ENCODE measurements at regions not wholly inside any gene's neighbourhood (a gene's known extent, or its start where the extent isn't known, plus 50 kb on each side); places are given as distances from the start of the nearest gene placed in this dataset.

- Histone ChIP-seq H3K36me3 (replicated peaks; ENCODE audit: insufficient read depth, low read length) (no peaks in the 10 kb centered on the region), H3K4me1 (ENCODE audit: low read length) (peaks cover 11% of the 10 kb centered on the region), H3K9ac (ENCODE audit: low read length) (no peak overlapping the region), H3K4me3 (ENCODE audit: low read length) (no peak overlapping the region), H4K20me1 (ENCODE audit: insufficient read depth, low read length) (no peaks in the 10 kb centered on the region), H3K9me3 (replicated peaks; ENCODE audit: insufficient read depth, low read length) (no peaks in the 10 kb centered on the region), H3K4me2 (ENCODE audit: low read depth, low read length) (no peak overlapping the region), H3K27me3 (replicated peaks; ENCODE audit: insufficient read depth, low read length) (no peaks in the 10 kb centered on the region), H3K27ac (ENCODE audit: low read length) (no peak overlapping the region), H3F3A (ENCODE audit: insufficient read depth, low read length) (no peaks in the 10 kb centered on the region), H3K79me2 (ENCODE audit: low read length) (no peaks in the 10 kb centered on the region), H2AFZ (ENCODE audit: low read length) (no peak overlapping the region), H3K9me2 (replicated peaks; ENCODE audit: insufficient read depth, low read length) (no peaks in the 10 kb centered on the region)
- no peak for DNase-seq
- TF ChIP-seq, protein P1, sequence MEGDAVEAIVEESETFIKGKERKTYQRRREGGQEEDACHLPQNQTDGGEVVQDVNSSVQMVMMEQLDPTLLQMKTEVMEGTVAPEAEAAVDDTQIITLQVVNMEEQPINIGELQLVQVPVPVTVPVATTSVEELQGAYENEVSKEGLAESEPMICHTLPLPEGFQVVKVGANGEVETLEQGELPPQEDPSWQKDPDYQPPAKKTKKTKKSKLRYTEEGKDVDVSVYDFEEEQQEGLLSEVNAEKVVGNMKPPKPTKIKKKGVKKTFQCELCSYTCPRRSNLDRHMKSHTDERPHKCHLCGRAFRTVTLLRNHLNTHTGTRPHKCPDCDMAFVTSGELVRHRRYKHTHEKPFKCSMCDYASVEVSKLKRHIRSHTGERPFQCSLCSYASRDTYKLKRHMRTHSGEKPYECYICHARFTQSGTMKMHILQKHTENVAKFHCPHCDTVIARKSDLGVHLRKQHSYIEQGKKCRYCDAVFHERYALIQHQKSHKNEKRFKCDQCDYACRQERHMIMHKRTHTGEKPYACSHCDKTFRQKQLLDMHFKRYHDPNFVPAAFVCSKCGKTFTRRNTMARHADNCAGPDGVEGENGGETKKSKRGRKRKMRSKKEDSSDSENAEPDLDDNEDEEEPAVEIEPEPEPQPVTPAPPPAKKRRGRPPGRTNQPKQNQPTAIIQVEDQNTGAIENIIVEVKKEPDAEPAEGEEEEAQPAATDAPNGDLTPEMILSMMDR (IDR thresholded peaks at IDR 0.05; ENCODE audit: low read length), result no peak
- TF ChIP-seq EZH2phosphoT487 (IDR thresholded peaks at IDR 0.05; ENCODE audit: low read length), result no peak
- no peak for TF ChIP-seq EZH2 (optimal IDR thresholded peaks at IDR 0.05; ENCODE audit: low read depth, low read length)
Measured at GRCh38 chr16:64312292-64312691, 809.6 kb downstream of the CDH11 start.

GRCh38 chr16:64311241-64311640 lies 810.6 kb downstream of the CDH11 start:
- TF ChIP-seq EZH2 (optimal IDR thresholded peaks at IDR 0.05; ENCODE audit: low read depth, low read length), result no peak
- TF ChIP-seq, protein P1 (IDR thresholded peaks at IDR 0.05; ENCODE audit: low read length), result no peak
- no peak for TF ChIP-seq EZH2phosphoT487 (IDR thresholded peaks at IDR 0.05; ENCODE audit: low read length)
- Histone ChIP-seq H3K4me2 (ENCODE audit: low read depth, low read length) (no peak overlapping the region), H4K20me1 (ENCODE audit: insufficient read depth, low read length) (no peaks in the 10 kb centered on the region), H3F3A (ENCODE audit: insufficient read depth, low read length) (no peaks in the 10 kb centered on the region), H3K27ac (ENCODE audit: low read length) (no peak overlapping the region), H3K36me3 (replicated peaks; ENCODE audit: insufficient read depth, low read length) (no peaks in the 10 kb centered on the region), H3K4me1 (ENCODE audit: low read length) (peaks cover 11% of the 10 kb centered on the region), H3K27me3 (replicated peaks; ENCODE audit: insufficient read depth, low read length) (no peaks in the 10 kb centered on the region), H2AFZ (ENCODE audit: low read length) (no peak overlapping the region), H3K9ac (ENCODE audit: low read length) (no peak overlapping the region), H3K9me3 (replicated peaks; ENCODE audit: insufficient read depth, low read length) (no peaks in the 10 kb centered on the region), H3K4me3 (ENCODE audit: low read length) (no peak overlapping the region), H3K79me2 (ENCODE audit: low read length) (no peaks in the 10 kb centered on the region), H3K9me2 (replicated peaks; ENCODE audit: insufficient read depth, low read length) (no peaks in the 10 kb centered on the region)
- no peak for DNase-seq

DNA sequence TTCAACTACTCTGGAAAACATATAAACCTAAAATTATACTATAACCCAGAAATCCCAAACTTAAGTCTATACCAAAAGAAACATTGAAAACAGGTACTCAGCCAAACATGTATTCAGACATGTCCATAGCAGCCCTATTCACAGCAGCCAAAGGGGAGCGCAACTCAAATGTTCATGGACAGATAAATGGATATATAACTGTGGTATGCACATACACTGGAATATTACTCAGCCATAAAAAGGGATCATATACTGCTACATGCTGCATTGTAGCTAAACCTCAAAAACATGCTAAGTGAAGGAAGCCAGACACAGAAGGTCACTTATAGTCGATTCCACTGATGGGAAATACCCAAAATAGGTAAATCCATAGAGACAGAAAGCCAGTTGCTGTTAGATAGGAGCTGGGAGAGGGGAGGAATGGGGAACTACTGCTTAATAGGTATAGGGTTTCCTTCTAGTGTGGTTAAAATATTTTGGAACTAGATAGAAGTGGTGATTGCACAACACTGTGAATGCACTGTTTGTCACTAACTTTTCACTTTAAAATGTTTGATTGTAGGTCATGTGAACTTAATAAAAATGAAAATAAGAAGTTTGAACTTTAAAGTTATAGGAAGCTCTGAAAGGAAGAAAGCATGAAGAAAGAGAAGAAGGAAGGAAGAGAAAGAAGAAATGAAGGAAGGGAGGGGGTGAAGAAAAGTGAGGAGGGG lies 812.3 kb downstream of the CDH11 start:
- peaks cover 11% of the 10 kb centered on the region for H3K4me1 ChIP-seq (ENCODE audit: low read length)
- H3K9me3 ChIP-seq (replicated peaks; ENCODE audit: insufficient read depth, low read length), result no peaks in the 10 kb centered on the region
- H3K36me3 ChIP-seq (replicated peaks; ENCODE audit: insufficient read depth, low read length), result no peaks in the 10 kb centered on the region
- no peak overlapping the region for H2AFZ ChIP-seq (ENCODE audit: low read length)
- H3K4me3 ChIP-seq (ENCODE audit: low read length), result no peak overlapping the region
- no peaks in the 10 kb centered on the region for H3K27me3 ChIP-seq (replicated peaks; ENCODE audit: insufficient read depth, low read length)
- no peak for TF ChIP-seq EZH2 (optimal IDR thresholded peaks at IDR 0.05; ENCODE audit: low read depth, low read length)
- TF ChIP-seq, protein P1 (IDR thresholded peaks at IDR 0.05; ENCODE audit: low read length), result no peak
- no peak for TF ChIP-seq EZH2phosphoT487 (IDR thresholded peaks at IDR 0.05; ENCODE audit: low read length)
- H3K4me2 ChIP-seq (ENCODE audit: low read depth, low read length), result no peak overlapping the region
- H3K9ac ChIP-seq (ENCODE audit: low read length), result no peak overlapping the region
- H3K79me2 ChIP-seq (ENCODE audit: low read length), result no peaks in the 10 kb centered on the region
- H3K9me2 ChIP-seq (replicated peaks; ENCODE audit: insufficient read depth, low read length), result no peaks in the 10 kb centered on the region
- H3F3A ChIP-seq (ENCODE audit: insufficient read depth, low read length), result no peaks in the 10 kb centered on the region
- H4K20me1 ChIP-seq (ENCODE audit: insufficient read depth, low read length), result no peaks in the 10 kb centered on the region
- no peak for DNase-seq
- H3K27ac ChIP-seq (ENCODE audit: low read length), result no peak overlapping the region
